GM19467 (cell line): ENCODE measurements at regions not wholly inside any gene's neighbourhood (a gene's known extent, or its start where the extent isn't known, plus 50 kb on each side); places are given as distances from the start of the nearest gene placed in this dataset.

ENCODE experiments used
- ATAC-seq: cut with Tn5 transposase; IDR thresholded peaks from one replicate; pipeline ENCODE4 v1.9.1; 2021; ENCODE audit warnings: mild to moderate bottlenecking, moderate library complexity; ENCODE audit not compliant: unreplicated experiment

GRCh38 chr7:25358926-25359325 is 130.6 kb upstream of the NPVF start:
- no peak for ATAC-seq

DNA sequence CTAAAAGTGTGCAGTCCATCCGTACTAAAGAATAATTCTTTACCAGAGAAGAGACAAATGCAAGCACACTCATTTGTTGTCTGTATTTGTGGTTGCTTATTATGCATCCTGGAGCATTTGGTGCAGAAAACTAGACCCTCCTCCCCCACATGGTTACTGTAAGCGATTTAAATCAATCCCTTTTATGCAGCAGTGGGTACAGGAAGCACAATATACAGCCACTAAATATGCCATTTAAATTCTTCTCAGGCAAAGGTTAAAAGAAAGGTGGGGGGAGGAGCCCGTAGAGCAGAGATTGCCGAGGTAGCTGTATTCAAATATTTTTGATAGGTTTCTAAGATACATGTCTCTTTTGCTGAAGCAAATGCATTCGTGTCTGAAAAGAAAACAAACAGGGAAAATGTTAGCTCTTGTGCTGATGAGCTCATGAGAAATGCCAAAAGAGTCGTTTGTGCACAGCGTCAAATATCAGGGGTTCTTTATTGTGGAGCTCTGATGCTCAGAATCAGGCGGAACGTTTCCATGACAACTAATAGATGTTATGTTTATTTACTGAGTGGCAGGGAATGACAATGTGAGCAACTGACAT is 131.3 kb upstream of the NPVF start:
- ATAC-seq, result no peak

GRCh38 chr7:25360451-25360850 is 132.2 kb upstream of the NPVF start:
- ATAC-seq, result no peak

DNA sequence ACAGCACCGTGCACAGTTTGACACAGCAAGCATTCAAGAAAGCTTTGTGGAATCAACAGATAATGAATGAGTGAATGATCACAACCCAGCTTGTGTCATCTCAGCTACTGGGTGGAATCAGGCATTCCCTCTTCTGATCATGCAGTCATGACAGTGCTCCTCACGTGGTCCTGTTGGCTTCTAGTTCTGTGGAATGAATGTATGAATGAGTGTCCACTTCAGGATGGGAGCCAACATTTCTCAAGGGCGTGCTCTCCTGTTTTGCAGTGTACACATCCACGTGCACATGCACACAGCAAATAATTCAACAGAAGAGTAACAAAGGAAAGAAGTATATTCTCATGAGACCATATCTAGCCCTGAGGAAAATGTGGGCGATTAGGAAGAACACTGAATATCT is 133.1 kb upstream of the NPVF start:
- ATAC-seq, result no peak

- ATAC-seq, result no peak
Observed at GRCh38 chr7:25361863-25362262, 133.6 kb upstream of the NPVF start.

DNA sequence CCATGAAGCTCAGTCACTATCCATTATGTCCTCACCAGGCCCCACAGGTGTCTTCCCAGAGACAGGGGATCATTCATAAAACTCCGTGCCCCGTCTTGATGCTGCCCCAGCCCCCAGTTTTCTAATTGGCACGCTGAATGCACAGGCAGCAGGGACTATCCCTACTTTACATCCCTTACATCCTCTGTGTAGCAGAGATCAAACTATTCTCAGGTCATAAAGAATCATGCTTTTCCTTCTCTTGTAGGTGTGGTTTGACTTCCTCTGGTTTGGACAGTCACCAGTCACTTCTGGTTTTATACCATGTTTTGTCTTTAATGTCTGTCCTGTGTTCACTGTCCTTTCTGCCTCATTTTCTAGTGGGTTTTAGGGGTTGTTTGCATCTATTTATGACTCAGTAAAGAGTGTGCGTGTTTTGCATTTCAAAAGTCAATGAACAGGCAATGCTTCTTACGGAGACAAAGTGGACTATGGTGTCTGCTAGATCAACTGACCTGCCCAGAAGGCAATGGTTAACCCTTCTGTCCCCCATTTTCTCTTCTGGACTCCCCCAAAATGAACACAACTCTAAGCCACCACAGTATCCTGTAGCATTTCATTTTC is 140.4 kb upstream of the NPVF start:
- ATAC-seq, result no peak

DNA sequence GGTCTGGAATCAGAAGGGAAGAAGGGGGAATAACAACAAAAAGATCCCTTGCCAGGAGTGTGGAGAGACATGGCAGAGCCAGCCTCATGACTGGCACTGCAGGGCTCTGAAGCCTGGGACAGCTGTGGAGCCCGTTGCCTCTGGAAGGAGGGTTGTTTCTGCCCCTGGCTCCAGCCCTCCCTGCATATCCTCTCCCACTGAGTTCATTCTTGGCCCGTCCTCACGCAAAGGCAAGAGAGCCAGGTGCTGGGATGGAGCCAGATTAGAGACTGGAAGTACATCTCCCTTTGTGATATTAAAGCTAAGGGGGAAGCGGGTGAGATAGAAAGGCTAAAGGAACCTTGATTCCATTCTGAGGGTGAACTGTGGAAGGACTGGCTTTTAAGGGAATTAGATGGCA is 141.5 kb upstream of the NPVF start:
- ATAC-seq, result no peak

DNA sequence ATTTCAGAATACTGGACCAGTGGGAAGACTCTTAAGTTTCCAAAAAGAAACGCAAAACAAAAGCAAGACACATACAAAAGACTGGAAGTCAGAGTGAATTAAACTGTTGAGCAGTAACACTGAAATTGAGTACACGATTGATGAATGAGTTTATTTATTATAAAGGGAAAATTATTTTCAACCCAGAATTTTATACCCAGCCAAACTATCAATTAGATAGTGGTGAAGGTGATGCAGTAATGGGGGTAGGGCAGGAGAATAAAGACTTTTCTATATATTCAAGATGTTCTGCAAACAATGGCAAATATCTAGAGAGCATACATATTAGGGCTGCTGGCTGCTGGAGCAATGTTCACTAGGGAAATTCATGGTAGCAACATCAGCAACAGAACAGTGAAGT is 143.7 kb upstream of the NPVF start:
- ATAC-seq, result no peak

GRCh38 chr7:25375805-25376600 is 147.7 kb upstream of the NPVF start:
- ATAC-seq, result no peak

GRCh38 chr7:25379351-25380300 is 151.3 kb upstream of the NPVF start:
- ATAC-seq, result no peak

GRCh38 chr7:25381818-25382589 is 153.7 kb upstream of the NPVF start:
- ATAC-seq, result no peak

- no peak for ATAC-seq
Observed at GRCh38 chr7:25382869-25383268, 154.6 kb upstream of the NPVF start.

GRCh38 chr7:25383402-25383801 is 155.1 kb upstream of the NPVF start:
- no peak for ATAC-seq

DNA sequence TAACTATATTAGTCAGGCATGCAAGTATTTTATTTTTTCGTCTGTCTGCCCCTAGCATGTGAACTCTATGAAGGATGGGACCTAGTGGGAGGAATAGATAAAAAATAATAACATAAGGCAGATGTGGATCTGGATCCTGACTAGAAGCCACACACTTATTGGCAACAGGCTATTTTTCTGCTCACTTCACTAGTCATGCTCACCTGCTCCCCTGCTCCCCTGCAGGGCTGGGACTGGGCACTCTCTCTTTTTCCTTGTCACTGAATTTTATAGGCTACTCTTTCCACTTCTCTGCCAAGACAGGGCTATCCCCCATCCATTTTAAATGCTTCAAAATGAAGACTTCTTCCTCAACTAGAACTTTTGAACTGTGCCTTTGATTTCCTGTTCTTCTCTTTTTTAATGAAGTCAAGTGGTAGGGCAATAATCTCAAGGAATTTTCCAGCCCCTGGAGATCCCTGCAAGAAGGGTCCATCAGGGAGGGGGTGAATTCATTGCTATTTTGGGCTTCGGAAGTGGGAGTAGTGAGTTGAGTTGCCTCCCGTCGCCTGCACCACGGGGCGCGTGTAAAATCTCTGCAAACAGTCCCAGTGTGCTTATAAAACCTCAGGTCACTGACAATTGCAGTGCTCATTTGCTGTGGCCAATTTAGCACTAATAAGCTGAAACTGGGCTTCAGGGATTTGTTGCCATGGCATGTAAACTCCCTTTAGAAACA is 156.7 kb upstream of the NPVF start:
- no peak for ATAC-seq

- ATAC-seq, result no peak
Observed at GRCh38 chr7:25385506-25386136, 157.3 kb upstream of the NPVF start.

- no peak for ATAC-seq
Observed at GRCh38 chr7:25386311-25386744, 158.0 kb upstream of the NPVF start.

DNA sequence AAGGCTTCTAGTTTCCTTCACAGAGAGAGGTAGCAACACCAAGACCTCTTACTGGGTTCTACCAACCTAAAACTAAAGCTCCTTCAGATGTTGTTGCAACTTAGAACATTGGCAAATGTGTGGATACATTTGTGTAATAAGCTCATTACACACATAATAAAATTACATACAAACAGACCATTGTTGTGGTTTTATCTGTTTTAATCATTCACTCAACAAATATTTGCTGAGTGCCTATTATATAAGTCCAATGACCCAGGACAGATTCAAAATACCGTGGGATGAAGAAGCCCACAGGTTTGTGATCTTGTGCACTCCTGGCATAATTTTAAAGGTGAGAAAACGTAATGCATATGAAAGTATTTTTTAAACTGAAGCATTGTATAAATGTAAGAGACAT is 160.4 kb upstream of the NPVF start:
- no peak for ATAC-seq

DNA sequence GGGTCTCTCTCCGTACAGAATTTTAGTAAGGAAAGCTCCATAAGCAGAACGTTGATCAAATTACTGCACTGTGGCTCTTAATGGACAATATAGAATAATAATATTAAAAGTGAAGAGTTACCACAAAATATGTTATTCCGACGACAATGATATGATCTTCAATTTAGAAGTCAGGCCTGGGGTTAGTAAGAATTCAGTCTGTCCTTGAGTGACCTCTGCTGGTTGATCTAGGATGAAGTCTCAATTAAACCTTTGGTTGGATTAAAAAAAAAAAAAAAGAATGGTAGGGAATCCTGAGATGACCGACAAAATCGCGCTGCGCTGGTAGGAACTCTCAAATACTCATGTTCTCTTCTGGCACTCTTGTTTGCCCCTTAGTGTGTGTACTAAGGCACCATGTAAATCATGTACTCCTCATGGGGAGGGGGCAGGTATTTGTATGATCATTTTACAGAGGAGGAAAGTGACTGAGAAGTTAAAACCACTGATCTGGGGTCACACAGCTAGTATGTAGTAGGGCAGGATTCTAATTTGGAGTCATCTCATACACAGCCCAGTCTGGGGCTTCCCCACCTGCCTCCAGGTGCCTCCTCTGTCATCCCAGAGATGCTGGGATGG is 161.3 kb upstream of the NPVF start:
- ATAC-seq, result no peak

DNA sequence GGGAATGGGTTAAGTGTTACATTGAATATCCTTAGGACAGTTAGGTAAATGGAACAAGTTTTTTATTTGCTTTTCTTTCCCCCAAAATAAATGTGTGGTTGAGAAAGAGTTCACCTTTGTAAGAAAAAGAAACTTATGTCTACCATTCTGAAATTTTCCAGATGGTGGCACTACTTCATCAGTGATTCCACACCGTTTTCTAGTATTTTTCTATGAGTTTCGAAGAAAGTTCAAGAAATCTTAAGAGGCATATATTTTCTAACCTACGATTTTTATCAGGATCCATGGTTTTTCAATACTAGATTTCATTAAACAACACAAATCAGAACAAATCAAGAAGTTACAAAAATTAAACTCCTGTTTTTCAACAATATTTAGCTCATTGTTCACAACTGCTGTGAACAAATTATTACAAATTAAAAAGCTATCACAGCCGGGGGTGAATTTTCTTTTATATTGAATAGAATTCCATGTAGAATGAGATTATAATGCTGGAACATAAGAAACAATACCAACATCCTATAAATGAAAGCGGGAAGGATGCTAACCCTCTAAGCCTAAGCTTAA is 163.1 kb upstream of the NPVF start:
- no peak for ATAC-seq
